Medulla oblongata (tissue), 1 donor: ENCODE measurements at regions not wholly inside any gene's neighbourhood (a gene's known extent, or its start where the extent isn't known, plus 50 kb on each side); places are given as distances from the start of the nearest gene placed in this dataset.

Source experiments
- DNase-seq: peaks from one replicate; pipeline ENCODE4 v3.0.0-alpha.2; 2015; ENCODE audit errors: extremely low spot score

DNA sequence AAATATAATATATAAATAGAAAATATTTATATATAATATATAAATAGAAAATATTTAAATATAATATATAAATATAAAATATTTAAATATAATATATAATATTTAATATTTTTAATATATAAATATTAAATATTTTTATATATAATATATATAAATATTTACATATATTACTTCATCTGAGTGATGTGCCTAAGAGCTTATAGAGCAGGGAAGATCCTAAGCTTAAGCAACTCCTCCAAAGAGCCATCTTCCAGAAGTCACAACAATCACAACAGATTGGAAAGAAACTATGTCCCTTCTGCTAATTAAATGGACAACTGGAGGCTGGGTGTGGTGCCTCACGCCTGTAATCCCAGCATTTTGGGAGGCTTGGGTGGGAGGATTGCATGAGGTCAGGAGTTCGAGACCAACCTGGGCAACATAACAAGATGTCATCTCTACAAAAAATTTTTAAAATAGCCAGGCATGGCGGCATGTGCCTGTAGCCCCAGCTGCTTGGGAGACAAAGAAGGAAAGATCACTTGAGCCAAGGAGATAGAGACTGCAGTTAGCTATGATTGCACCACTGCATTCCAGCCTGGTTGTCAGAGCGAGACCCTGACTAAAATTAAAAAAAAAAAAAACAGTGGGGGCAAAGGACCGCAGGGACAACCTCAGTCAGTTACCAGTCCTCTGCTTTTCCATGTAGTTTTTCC is 198.7 kb downstream of the SKIDA1 start:
- DNase-seq = no peak

DNA sequence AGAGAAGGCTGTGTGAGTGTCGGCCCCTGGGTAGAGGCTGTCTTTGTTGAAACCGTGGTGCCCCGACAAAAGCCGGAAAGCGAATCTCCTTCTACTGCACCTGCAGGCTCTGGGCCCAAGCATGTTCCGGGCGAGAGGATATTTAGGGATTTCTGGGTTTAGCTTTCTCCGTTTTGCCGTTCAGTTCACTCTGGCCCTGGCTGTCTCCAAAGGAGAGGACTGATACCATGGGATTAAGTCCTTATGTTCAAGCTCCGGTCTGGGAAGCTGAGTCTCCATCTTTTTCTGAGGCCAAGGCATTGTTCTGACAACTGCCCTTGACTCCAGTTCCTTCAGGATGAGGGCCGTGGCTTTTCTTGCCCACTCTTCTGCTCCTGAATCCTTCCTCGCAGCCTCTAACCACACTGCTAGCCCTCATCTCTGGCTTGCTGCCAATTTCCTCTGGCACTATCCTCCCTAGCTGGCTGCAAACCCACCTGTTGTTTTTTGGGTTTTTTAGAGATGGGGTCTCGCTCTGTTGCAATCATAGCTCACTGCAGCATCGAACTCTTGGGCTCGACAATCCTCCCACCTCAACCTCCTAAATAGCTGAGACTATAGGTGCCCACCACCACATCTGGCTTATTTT is 206.8 kb downstream of the SKIDA1 start:
- DNase-seq = no peak

DNA sequence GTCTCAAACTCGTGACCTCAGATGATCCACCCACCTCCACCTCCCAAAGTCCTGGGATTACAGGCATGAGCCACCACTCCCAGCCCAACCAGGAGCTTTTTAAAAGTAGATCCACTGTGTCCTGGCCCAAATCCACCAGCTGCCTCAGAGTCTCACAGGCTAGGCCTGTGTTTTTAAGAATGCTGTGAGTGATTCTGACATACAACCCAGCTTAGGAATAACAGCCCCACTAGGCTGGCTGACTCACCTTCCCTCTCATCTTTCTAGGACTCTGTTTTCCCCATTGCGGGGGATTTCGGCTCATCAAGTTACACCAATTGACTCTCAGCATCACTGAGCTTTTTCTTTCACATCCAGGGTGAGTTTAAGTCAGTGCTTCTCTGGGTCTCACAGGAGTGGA is 207.6 kb downstream of the SKIDA1 start:
- DNase-seq = no peak

DNA sequence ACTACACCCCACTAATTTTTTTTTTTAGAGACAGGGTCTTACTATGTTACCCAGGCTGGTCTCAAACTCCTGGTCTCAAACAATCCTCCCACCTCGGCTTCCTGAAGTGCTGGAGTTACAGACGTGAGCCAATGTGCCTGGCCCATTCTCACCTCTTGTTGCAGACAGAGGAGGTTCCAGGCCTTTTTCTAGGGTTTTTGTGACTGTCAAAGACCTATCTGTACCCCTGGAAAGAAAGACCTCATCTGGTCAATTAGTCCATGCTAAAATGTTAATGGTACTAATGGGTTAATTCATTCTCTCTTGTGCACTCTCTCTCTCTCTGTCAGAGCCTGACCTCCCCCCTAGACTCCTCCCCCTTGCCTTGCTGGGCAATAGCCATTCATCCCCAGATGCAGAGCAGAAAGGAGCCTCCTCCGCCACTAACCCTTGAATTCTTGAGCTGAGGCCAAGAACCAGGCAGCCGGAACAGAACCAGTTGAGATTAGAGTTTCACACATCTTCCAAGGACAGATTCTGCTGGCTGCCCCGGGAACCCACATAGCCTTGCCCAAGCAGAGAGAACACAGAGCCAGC is 209.7 kb downstream of the SKIDA1 start:
- peak; percentile 43 for DNase-seq

DNA sequence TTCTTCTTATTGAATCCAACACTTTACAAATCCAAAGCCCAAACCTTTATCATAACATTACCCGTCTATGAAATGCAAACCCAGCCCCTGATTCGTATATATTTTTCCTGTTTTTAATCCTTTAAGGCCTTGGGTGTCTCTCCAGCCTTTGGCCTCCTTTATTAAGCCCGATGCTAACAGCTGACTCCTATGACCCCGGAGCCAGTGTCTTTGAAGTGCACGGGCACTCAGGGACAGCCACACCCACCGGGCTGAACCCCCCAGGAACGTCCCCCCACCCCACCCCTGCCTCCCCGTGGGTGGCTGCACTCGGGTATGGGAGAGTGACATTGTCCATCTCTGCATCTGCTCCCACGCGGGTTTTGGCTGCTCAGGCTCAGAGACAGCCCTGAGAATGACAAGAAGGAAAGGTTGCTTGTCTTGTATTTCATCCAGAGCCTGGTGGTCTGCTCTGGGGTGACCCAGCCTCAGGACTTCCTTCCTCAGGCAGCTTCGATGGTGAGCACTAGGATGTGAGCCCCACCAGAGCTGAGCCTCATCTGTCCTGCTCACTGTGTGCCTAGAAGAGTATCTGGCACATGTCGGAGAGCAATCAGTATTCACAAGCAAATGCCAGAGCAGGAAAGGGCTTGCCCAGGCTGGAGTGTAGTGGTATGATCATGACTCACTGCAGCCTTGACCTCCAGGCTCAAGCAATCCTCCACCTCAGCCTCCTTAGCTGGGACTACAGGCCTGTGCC is 210.4 kb downstream of the SKIDA1 start:
- no peak for DNase-seq

DNA sequence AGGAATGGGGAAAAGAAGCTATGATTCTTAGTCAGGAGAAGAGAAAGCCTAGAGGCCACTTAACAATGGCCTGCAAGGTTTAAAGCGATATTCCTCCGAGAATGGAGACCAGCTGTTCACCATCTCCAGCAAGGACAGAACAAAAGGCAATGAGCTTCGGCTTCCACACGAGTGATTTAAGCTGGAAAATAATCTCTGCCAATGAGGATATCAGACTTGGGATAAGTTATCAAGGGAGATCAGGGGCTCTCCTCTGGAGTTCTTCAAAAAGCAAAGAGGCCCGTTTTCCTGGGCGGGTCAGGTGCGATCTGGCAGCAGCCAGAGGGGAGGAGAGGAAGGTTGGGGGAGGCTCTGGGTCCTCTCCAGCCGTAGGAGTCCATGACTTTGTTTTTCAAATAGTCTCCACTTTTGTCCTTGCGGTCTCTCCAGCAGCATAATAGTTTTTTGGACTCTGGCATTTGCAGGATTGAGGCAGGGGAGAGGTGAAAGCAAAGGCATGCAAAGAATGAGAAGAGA is 211.3 kb downstream of the SKIDA1 start:
- DNase-seq = no peak

DNA sequence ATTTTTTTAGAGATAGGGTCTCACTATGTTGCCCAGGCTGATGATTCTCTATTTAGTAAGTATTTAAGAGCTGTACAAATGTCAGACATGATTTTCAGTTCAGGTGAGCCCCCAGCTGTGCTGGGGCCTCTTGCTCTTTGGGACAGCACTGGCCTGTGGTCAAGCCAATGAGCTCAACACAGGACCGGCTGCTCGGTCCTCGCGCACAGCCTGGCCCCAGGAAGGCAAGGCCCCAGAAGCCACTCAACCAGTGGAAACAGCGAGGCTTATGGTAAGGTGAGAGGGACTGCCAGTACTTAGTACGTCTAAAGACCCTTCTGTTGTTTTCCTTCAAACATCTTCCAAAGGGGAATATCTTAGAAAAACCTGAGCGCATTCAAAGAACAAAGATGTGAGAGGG is 211.8 kb downstream of the SKIDA1 start:
- DNase-seq = no peak

DNA sequence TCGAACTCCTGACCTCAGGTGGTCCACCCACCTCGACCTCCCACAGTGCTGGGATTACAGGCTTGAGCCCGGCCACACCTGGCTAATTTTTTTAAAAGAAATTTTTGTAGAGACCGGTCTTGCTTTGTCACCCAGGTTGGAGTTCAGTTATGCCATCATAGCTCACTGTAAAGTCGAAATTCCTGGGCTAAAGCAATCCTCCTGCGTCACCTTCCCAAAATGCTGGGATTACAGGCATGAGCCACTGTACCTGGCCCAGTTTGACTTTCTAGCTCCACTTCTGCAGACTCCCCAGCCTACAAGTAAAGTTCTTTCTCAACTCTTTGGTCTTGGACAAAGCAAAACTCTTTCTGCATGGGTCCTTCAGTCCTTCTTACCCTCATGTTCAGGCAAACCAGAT is 214.1 kb downstream of the SKIDA1 start:
- no peak for DNase-seq

DNA sequence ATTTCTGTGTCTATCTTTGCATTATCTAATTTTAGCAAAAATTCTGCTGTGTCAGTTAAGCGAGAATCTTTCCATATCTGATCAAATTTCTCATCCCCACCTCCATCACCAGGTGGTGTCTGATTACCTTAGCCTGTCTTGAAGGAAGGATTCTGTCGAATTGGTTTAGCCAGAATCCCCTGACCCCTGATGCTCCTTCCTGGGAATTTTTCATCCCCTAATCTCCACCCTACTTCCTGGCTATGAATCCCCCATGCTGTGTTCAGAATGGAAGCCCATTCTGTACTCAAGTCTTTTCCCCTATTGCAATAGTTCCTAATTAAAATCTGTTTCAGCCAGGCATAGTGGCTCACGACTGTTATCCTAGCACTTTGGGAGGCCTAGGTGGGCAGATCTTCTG is 216.1 kb downstream of the SKIDA1 start:
- no peak for DNase-seq

DNA sequence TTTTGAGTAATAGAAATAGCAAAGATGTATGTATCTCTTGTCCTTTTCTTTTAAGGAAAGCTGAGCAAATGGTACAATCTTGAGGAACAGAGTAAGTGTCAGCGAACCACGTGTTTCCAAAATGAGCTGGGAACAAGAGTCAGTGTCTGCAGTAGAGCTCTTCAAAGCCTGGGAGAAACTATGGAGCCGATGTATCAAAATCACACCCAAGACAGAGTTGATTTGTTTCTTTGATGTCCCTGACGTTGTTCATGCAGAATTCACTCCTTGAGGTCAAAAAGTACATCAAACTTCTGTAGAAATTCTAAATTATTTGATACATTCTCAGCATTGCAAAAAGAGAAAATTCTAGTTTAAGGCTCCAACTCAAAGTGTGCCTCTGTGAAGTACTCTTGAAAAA is 216.5 kb downstream of the SKIDA1 start:
- no peak for DNase-seq

DNA sequence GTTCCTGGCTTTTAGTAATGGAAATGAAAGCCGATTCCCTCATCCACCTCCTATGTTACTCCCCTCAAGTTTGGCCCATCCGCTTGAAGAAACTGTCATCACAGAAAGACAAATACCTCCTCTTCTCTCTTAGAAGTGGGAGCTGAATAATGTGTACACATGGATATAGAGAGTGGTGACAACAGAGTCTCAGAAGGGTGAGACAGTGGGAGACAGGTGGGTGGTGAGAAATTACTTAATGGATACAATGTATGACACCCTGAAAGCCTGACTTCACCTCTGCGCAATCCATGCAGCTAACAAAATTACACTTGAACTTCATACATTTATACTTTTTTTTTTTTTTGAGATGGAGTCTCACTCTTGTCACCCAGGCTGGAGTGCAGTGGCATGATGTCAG is 217.5 kb downstream of the SKIDA1 start:
- no peak for DNase-seq

DNA sequence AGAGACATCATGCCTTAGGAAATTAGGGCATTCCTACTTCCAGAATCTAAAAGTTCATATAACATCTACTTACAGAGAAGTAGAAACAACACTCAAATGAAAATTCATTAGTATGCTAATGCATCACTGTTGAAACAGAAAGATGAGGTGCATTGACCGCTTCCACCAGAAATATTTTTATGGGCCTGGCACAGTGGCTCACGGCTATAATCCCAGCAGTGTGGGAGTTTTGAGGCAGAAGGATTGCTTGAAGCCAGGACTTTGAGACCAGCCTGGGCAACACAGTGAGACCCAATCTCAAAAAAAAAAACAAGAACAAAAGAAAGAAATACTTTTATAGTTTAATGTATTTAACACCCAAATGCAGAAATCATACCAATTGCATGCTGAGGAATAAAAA is 220.9 kb downstream of the SKIDA1 start:
- DNase-seq = no peak

DNA sequence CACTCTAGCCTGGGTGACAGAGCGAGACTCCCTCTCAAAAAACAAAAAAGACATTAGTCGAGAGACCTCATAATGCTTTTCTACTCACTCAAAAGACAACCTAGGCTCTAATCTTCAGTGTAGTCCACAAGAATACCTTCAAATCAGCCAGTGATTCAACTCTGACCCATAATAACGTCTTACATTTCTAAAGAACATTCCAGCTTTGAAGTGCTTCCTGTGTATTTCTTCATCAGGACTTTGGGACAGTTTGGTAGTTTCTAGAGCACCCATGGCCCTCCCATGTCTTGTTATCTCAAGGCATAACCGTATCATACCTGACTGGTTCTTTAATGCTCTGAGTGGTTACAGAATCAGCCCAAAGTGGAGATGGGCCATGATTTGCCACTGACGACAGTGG is 221.3 kb downstream of the SKIDA1 start:
- DNase-seq = no peak

DNA sequence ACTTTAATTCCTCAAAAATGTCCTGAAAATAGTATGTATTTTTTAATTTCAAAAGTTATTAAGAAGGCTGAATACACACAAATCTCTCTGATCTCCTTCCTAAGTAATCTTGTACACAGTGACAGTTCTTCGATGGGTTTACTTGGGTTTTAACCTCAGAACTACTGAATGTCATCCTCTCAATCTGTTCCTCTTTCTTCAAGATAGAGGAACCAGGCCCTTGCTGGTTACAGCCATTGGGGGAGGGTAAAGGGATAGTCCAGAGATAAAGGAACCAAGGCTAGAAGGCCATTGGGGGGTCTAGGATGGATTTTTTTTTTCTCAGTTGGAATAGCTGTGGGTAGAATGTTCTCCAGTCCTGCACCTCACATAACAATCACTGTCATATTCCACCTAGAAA is 224.9 kb downstream of the SKIDA1 start:
- peak; percentile 60 for DNase-seq

DNA sequence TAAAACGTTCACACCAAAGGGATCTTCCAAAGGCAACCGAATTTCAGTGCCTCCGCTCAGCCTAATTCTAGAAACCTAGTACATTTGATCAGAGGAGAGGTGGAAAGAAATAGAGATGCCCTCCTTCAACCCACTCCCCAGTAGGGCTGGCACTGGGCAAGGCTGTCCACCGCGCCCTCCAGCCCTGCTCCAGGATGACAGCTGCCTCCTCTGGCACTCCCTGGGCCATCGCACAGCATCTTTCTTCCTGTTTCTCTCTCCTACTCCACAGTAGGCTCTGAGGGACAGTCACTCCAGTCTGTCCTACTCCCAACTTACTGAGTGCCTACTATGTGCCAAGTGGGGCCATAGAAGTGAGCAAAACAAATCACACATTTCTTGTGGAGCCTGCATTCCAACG is 226.2 kb downstream of the SKIDA1 start:
- DNase-seq = no peak

DNA sequence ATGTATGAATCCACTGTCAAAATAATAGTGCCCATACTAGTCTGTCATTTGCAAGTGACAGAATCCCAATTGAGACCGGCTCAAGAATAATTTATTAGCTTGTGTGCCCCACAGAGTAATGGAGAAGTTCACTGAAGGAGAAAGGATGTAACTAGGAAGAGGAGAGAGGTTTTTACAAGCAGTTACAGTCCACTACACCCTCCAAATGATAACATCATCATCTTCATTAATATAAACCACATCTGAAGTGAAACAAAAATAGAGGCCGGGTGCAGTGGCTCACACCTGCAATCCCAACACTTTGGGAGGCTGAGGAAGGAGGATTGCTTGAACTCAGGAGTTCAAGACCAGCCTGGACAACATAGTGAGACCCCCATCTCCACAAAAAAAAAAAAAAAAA is 226.8 kb downstream of the SKIDA1 start:
- no peak for DNase-seq

DNA sequence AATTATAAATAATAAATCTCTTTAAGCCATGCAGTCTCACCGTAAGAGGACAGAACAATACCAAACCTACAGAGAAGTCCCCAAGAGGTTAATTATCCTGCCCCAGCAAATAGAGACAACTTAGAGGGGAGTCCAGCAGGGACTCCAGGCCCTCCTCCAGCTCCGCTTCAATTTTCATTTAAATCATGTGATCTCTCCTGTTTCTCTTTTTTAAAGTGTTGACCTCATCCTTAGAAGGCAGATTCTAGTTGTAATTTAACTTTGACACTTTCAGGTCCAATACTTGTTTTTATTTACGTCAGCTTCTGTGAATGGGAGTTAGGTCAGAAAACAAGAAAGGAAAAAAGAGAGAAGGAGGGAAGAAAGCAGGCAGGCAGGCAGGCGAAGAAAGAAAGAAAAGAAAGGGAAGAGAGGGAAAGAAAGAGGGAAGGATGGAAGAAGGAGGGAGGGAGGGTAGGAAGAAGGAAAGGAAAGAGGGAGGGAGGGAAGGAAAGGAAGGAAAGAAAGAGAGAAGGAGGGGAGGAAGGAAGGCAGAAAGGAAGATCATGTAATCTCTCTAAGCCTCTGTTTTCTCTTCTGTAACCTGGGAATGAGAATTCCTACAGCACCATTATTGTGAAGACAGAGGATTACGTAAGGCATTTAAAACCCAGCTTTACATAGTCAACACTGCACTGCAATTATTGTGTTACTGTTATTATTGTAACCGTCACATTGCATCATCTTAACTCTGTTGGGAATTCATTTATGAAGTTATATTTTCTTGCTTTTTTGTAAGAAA is 227.7 kb downstream of the SKIDA1 start:
- DNase-seq = no peak

DNA sequence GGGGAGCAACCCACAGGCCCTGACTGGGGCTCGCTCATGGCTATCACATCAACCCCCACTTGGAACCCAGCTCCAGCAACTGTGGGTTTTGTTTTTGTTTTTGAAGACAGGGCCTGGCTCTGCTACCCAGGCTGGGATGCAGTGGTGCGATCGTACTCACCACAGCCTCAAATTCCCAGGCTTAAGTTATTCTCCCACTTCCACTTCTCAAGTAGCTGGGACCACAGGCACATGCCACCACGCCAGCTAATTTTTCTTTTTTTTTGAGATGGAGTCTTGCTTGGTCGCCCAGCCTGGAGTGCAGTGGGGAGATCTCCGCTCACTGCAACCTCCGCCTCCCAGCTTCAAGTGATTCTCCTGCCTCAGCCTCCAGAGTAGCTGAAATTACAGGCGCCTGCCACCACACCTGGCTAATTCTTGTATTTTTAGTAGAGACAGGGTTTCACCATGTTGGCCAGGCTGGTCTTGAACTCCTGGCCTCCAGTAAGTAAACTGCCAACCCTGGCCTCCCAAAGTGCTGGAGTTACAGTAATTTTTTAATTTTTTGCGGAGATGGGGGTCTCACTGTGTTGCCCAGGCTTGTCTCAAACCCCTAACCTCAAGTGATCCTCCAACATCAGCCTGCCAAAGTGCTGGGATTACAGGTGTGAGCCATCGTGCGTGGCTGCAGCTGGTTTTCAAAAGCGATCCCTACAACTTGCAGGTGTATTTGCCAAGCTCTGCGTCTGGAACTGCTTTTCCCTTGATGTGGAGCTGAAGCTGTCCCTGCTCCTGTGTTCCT is 228.7 kb downstream of the SKIDA1 start:
- no peak for DNase-seq

DNA sequence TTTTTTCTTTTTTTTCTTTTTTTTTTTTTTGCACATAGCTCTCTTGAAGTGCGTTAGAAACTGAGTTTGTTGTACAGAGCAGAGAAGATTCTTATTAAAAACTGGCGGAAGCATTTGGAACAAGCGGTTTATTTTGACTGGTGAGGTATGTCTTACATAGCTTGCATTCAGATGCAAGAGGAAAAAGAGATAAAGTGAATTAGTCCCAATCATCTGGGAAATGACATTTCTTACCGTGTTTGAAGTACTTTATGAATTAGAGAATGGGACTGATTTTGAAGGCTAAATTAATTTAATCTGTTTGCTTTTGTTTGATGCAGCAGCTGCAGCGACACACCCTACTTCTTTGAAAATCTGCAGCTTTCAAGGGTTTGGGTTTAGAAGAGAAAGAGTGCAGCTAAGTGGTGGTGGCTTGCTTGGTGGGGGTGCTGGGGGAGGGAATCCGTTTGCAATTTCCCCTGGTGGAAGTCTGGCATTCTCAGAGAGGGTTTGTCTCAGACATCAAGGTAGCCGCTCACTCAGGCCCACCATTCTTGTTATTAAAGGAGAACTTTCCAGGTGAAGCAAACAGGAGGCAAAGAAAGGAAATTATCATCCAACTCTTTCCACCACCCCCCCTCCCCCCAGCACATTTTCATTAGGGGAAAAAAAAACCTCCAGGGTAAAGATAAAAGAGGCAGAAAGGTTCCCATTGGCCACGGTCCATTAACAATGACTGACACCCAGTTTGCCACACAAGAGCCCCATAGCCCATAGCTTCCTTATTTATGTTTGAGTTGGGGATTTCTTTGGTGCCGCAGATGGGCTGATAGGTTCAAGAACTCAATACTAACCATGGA is 231.7 kb downstream of the SKIDA1 start:
- no peak for DNase-seq
